ENCODE measurements at regions not wholly inside any gene's neighbourhood (a gene's known extent, or its start where the extent isn't known, plus 50 kb on each side); places are given as distances from the start of the nearest gene placed in this dataset.

GRCh38 chr18:64650068-64650467 is 501.2 kb upstream of the LINC00305 start:
- H3K27ac ChIP-seq: no peak overlapping the region
- TF ChIP-seq CTCF (conservative IDR thresholded peaks at IDR 0.05): no peak
- TF ChIP-seq ZFX (IDR thresholded peaks at IDR 0.05): no peak

GRCh38 chr18:64645753-64646152 is 496.9 kb upstream of the LINC00305 start:
- TF ChIP-seq ZFX (IDR thresholded peaks at IDR 0.05) (no peak), CTCF (conservative IDR thresholded peaks at IDR 0.05) (no peak)
- no peak overlapping the region for H3K27ac ChIP-seq

GRCh38 chr18:64639536-64639935 is 490.6 kb upstream of the LINC00305 start:
- TF ChIP-seq CTCF (conservative IDR thresholded peaks at IDR 0.05) (no peak), ZFX (IDR thresholded peaks at IDR 0.05) (no peak)
- H3K27ac ChIP-seq: no peak overlapping the region

- TF ChIP-seq CTCF (conservative IDR thresholded peaks at IDR 0.05) (no peak), ZFX (IDR thresholded peaks at IDR 0.05) (no peak)
- no peak overlapping the region for H3K27ac ChIP-seq
Observed at GRCh38 chr18:64620971-64621560, 472.2 kb upstream of the LINC00305 start.

GRCh38 chr18:64618390-64618789 is 469.5 kb upstream of the LINC00305 start:
- TF ChIP-seq CTCF (conservative IDR thresholded peaks at IDR 0.05) (no peak), ZFX (IDR thresholded peaks at IDR 0.05) (no peak)

GRCh38 chr18:64615021-64615420 is 466.1 kb upstream of the LINC00305 start:
- no peak overlapping the region for H3K27ac ChIP-seq
- TF ChIP-seq CTCF (conservative IDR thresholded peaks at IDR 0.05) (no peak), ZFX (IDR thresholded peaks at IDR 0.05) (no peak)

More at GRCh38 chr18:64618390-64618789, 469.5 kb upstream of the LINC00305 start:
- H3K27ac ChIP-seq: no peak overlapping the region

GRCh38 chr18:64614446-64614845 is 465.6 kb upstream of the LINC00305 start:
- no peak for TF ChIP-seq CTCF (conservative IDR thresholded peaks at IDR 0.05)
- no peak overlapping the region for H3K27ac ChIP-seq
